ENCODE measurements at regions not wholly inside any gene's neighbourhood (a gene's known extent, or its start where the extent isn't known, plus 50 kb on each side); places are given as distances from the start of the nearest gene placed in this dataset.
"Not testable (repeated sequence)": the region's sequence is repeated elsewhere in the genome, so short reads cannot be mapped to it uniquely, and the experiment has no call there.

DNA sequence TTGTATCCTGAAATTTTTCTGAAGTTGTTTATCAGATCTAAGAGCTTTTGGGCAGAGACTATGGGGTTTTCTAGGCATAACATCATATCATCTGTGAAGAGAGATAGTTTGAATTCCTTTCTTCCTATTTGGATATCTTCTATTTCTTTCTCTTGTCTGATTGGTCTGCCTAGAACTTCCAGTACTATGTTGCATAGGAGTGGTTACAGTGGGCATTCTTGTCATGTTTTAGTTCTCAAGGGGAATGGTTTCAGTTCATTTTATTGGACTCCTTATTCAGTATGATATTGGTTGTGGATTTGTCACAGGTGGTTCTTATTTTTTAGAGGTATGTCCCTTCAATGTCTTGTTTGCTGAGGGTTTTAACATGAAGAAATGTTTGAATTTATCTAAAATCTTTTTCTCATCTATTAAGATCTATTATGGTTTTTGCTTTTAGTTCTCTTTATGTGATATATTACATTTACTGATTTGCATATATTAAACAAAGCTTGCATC lies 286.6 kb upstream of the C1QTNF3 start:
- not testable (repeated sequence) for DNase-seq

GRCh38 chr5:34331928-34332454 lies 289.0 kb upstream of the C1QTNF3 start:
- DNase-seq, result not testable (repeated sequence)

- DNase-seq, result not testable (repeated sequence)
Measured at GRCh38 chr5:34339408-34340001, 296.5 kb upstream of the C1QTNF3 start.

DNA sequence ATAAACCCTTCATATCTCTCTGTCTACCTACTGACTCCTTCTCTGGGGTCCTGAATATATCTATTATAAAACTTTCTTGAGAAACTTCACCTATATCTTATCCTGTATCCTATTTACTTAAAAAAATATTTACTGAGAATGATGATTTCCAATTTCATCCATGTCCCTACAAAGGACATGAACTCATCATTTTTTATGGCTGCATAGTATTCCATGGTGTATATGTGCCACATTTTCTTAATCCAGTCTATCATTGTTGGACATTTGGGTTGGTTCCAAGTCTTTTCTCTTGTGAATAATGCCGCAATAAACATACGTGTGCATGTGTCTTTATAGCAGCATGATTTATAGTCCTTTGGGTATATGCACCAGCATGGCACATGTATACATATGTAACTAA lies 301.7 kb upstream of the RAI14 start:
- not testable (repeated sequence) for DNase-seq

- not testable (repeated sequence) for DNase-seq
Measured at GRCh38 chr5:34371417-34371816, 284.7 kb upstream of the RAI14 start.

DNA sequence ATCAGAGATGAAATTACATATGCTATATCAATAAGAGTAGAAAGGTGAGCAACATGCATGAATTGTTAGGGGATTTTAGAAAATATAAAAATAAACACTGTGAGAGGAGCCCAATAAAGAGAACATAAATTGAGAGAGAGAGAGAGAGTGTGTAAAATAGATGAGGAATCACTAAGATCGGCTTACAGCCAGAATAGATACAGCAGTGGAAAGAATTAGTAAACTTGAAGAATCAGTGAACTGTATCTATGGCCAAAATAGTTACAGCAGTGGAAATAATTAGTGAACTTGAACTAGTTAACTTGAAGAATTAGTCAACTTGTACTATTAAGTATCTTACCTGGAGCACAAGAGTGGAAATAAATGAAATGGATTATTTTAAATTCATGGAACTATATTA lies 284.3 kb upstream of the RAI14 start:
- DNase-seq, result not testable (repeated sequence)

GRCh38 chr5:34372739-34373138 lies 283.4 kb upstream of the RAI14 start:
- DNase-seq, result not testable (repeated sequence)

GRCh38 chr5:34377651-34378050 lies 278.5 kb upstream of the RAI14 start:
- DNase-seq, result not testable (repeated sequence)

DNA sequence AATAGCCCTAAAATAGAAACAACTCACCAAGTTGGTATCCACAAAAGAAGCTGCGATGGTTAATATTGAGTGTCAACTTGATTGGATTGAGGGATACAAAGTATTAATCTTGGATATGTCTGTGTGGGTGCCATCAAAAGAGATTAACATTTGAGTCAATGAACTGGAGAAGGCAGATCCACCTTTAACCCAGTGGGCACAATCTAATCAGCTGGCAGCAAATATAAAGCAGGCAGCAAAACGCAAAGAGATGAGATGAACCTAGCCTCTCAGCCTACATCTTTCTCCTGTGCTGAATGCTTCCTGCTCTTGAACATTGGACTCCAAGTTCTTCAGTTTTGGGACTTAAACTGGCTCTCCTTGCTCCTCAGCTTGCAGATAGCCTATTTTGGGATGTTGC lies 277.6 kb upstream of the RAI14 start:
- DNase-seq, result not testable (repeated sequence)

DNA sequence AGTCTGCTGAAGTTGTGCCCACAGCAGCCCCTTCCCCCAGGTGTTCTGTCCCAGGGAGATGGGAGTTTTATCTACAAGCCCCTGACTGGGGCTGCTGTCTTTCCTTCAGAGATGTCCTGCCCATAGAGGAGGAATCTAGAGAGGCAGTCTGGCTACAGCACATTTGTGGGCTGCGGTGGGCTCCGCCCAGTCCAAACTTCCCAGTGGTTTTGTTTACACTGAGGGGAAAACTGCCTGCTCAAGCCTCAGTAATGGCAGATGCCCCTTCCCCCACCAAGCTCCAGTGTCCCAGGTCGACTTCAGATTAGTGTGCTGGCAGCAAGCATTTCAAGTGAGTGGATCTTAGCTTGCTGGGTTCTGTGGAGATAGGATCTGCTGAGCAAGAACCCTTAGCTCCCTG lies 267.4 kb upstream of the RAI14 start:
- DNase-seq, result not testable (repeated sequence)

- no peak for DNase-seq
Measured at GRCh38 chr5:34409373-34409772, 246.8 kb upstream of the RAI14 start.

DNA sequence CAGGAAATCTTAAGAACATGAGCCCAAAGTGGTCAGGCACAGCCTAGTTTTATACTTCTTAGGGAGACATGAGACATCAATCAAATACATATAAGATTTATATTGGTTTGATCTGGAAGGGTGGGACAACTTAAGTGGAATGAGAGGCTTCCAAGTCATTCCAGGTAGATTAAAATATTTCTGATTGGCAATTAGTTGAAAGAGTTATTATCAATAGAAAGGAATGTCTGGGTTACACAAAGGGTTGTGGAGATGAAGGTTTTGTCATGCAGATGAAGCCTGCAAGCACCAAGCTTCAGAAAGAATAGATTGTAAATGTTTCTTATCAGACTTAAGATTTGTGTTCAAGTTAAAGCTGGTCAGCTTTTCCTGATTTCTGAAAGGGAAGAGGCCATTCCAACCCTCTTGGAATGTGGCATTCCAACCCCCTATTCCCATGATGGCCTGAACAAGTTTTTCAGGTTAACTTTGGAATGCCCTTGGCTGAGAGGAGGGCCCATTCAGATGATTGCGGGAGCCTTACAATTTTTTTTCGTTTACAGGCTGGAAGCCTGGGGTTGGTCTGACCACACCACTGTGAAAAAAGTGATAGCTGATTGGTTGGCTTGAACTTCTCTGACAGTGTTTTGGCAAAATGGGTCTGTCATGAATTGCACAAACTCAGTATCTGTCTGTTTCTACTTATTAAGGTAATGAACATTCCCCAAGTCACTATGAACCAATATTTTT lies 245.6 kb upstream of the RAI14 start:
- no peak for DNase-seq

DNA sequence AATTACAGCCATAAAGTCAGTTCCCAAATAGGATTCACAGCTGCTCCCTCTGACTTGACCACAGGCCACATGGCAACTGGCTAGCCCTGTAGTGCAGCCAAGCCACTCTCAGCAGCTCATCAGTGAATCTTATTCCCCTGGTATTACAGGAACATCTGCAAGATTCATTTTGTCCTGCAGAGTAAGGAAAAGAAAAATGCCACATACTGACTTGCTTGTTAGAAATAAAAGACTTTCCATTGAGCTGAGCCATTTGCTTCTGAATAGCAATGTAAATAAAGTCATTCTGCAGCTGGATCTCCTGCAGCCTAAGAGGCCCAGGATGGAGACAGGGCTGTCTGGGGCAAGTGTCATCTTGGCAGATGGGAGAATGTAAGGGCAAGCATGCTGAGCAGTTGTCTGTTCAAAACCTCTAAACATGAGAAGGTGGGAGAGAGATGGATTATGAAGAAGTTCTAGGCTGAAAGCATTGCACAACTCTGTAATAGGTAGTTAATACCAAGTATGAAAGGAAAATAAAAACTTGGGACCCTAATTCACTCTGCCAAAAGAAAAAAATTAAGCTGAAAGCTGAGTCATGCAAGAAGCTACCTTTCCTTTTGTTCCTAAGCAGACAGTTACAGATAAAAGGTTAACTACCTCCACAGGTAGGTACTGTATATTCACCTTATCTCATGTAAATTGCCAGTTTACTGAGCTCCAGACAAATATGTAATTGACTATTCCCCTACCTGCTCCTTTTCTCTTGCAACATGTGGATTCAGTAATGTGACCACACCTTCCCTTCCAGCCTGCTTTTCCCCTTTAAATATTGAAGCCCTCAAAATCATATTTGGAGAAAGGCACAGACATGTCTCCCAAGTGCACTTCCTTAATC lies 244.4 kb upstream of the RAI14 start:
- DNase-seq, result no peak

DNA sequence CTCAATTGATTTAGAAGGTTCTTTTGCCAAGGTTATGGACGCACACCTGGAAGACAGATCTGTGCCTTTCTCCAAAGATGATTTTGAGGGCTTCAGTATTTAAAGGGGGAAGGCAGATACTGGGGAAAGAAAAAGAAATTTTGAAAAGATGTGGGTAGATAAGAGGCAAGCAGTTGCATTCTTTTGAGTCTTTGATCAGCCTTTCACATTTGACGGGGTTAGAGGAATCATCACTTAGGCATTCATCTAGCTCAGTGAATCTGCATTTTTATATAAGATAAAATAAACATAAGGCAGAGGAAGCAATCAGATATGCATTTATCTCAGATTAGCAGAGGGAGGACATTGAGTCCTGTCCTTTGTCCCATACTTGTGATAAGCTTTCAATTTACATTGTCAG lies 243.4 kb upstream of the RAI14 start:
- no peak for DNase-seq

GRCh38 chr5:34415559-34416198 lies 240.4 kb upstream of the RAI14 start:
- no peak for DNase-seq

- DNase-seq, result no peak
Measured at GRCh38 chr5:34416501-34417008, 239.6 kb upstream of the RAI14 start.

GRCh38 chr5:34420191-34420590 lies 235.9 kb upstream of the RAI14 start:
- DNase-seq, result not testable (repeated sequence)

DNA sequence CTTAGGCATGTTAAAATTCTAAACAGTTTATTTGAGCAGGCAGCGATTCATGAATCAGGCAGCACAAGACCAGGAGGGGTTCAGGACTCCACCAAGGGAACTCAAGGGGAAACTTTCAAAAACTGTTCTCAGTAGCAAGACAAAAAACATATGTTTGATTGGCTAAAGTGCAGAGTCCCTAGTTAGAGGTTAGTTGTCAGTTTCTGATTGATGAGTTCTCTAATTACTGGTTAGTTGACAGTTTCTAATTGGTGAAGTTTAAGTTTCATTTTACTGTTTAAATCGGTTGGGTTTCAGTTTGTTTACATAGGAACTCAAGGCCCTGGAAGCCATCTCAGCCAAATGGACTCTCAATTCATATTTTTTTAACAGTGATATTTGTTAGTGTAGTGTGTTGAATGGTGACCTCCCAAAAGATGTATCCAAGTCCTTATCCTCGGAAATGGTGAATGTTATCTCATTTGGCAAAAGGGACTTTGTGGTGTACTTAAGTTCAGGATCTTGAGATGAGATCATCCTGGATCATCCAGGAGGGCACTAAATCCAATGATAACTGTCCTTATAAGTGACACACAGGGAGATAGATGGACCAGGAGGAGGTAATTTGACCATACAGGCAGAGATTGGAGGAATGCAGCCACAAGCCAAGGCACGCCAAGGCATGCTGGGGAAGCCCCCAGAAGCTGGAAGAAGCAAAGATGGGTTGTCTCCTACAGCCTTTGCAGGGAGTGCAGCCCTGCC lies 219.2 kb upstream of the RAI14 start:
- no peak for DNase-seq

GRCh38 chr5:34439601-34440000 lies 216.5 kb upstream of the RAI14 start:
- no peak for DNase-seq

DNA sequence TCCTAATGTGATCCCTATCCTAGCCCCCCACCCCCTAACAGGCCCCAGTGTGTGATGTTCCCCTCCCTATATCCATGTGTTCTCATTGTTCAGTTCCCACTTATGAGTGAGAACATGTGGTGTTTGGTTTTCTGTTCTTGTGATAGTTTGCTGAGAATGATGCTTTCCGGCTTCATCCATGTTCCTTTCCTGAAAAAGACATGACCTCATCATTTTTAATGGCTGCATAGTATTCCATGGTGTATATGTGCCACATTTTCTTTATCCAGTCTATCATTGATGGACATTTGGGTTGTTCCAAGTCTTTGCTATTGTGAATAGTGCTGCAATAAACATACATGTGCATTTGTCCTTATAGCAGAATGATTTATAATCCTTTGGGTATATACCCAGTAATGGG lies 214.4 kb upstream of the RAI14 start:
- not testable (repeated sequence) for DNase-seq

DNA sequence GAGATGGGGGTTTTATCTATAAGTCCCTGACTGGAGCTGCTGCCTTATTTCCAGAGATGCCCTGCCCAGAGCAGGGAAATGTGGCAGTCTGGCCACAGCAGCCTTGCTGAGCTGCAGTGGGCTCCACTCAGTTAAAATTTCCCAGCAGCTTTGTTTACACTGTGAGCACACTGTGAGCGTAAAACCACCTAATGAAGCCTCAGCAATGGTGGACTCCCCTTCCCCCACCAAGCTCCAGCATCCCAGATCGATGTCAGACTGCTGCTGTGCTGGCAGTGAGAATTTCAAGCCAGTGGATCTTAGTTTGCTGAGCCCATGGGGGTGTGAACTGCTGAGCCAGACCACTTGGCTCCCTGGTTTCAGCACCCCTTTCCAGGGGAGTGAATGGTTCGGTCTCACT lies 208.7 kb upstream of the RAI14 start:
- DNase-seq, result no peak

- no peak for DNase-seq
Measured at GRCh38 chr5:34449639-34450038, 206.5 kb upstream of the RAI14 start.
